OCI-LY3 (cell line): ENCODE measurements at regions not wholly inside any gene's neighbourhood (a gene's known extent, or its start where the extent isn't known, plus 50 kb on each side); places are given as distances from the start of the nearest gene placed in this dataset.

Experiments used
- CTCF ChIP-seq: fragments of 200-600, 300-600 bp; sonication (generic); IDR thresholded peaks from 2 replicates; pipeline ENCODE4 v1.5.1; 2014; ENCODE audit warnings: antibody characterized with exemption, low read length, low read depth
- EZH2phosphoT487 ChIP-seq: fragments of 200-600 bp; shearing (Covaris generic); IDR thresholded peaks from 2 replicates; pipeline ENCODE4 v1.6.1; 2018; ENCODE audit warnings: antibody characterized with exemption, mixed run types, low read depth

- TF ChIP-seq CTCF (no peak), EZH2phosphoT487 (no peak)
These were observed 57.1 kb upstream of the PTPN3 start for GRCh38 chr9:109555215-109555614.
